Naive thymus-derived CD8-positive, alpha-beta T cell (primary cell): ENCODE measurements at regions not wholly inside any gene's neighbourhood (a gene's known extent, or its start where the extent isn't known, plus 50 kb on each side); places are given as distances from the start of the nearest gene placed in this dataset.
A peak's percentile ranks its signal among the peaks of the same experiment; 100 is the strongest.
"Not testable (repeated sequence)": the region's sequence is repeated elsewhere in the genome, so short reads cannot be mapped to it uniquely, and the experiment has no call there.

Experiments
- ATAC-seq, 2 donors: fragments of 150-1000 bp; cut with Tn5 transposase in 1 of 2; sonication (Bioruptor Pico), chemical (Tn5 transposase) in 1 of 2; 1 replicate in 1 of 2; 2 replicates in 1 of 2; pipeline ENCODE4 v1.10.0; 2021; ENCODE audit warnings: mild to moderate bottlenecking in 2 of 2, moderate library complexity in 2 of 2
- POLR2A ChIA-PET: fragments of 350-600 bp; sonication (Branson Sonifier 250); formaldehyde crosslinking; loops from one replicate; lab custom pipeline; 2021; ENCODE audit warnings: antibody characterized with exemption; lab: Charles Lee
- DNase-seq, 10 donors: peaks; one replicate each; pipeline versions ENCODE4 v3.0.0 to v3.0.0-alpha.2; 2020 to 2022
- H3K27ac Mint-ChIP-seq, 10 donors: one replicate each; pipeline ENCODE4 v1.8.0; 2020 to 2022; ENCODE audit warnings: mild to moderate bottlenecking in 10 of 10, mixed read lengths in 10 of 10, moderate library complexity in 4 of 10, inconsistent platforms in 1 of 10
- H3K27me3 Mint-ChIP-seq, 5 donors: one replicate each; pipeline ENCODE4 v1.8.0; 2021 to 2022; ENCODE audit warnings: mixed read lengths in 5 of 5
- H3K36me3 Mint-ChIP-seq, 3 donors: one replicate each; pipeline ENCODE4 v1.8.0; 2020 to 2022; ENCODE audit warnings: mixed read lengths in 3 of 3, mild to moderate bottlenecking in 2 of 3, inconsistent platforms in 1 of 3
- H3K4me1 Mint-ChIP-seq, 4 donors: one replicate each; pipeline ENCODE4 v1.8.0; 2021 to 2022; ENCODE audit warnings: mixed read lengths in 4 of 4
- H3K4me3 Mint-ChIP-seq, 10 donors: one replicate each; pipeline ENCODE4 v1.8.0; 2020 to 2022; ENCODE audit warnings: mild to moderate bottlenecking in 10 of 10, mixed read lengths in 10 of 10, moderate library complexity in 6 of 10, inconsistent platforms in 1 of 10
- H3K9me3 Mint-ChIP-seq, 9 donors: one replicate each; pipeline ENCODE4 v1.8.0; 2020 to 2022; ENCODE audit warnings: mixed read lengths in 9 of 9, mild to moderate bottlenecking in 3 of 9, inconsistent platforms in 1 of 9, moderate library complexity in 1 of 9

GRCh38 chr21:31586118-31586517 is 73.4 kb upstream of the SOD1 start:
- POLR2A ChIA-PET, result no interaction called here
- Mint-ChIP-seq H3K9me3 (no peaks in the 10 kb centered on the region), H3K27ac (no peak overlapping the region), H3K4me3 (no peak overlapping the region), H3K4me1 (peaks cover 0 to 6% (median 4%) of the 10 kb centered on the region in 4 donors), H3K36me3 (no peaks in the 10 kb centered on the region), H3K27me3 (no peaks in the 10 kb centered on the region)
- DNase-seq, result no peak
- no peak for ATAC-seq

- H3K4me3 Mint-ChIP-seq, ATAC-seq, DNase-seq, H3K4me1 Mint-ChIP-seq, H3K27ac Mint-ChIP-seq, H3K27me3 Mint-ChIP-seq, H3K36me3 Mint-ChIP-seq, H3K9me3 Mint-ChIP-seq: not testable (repeated sequence)
- POLR2A ChIA-PET, result interaction anchor here (0.7 kb wide), 1 partner anchor 422 kb away, joined by 5 read pairs; no protein-coding TSS in a partner anchor
These were observed 75.6 kb upstream of the SOD1 start for GRCh38 chr21:31583937-31584336.

GRCh38 chr21:31583498-31583897 is 76.0 kb upstream of the SOD1 start:
- Mint-ChIP-seq H3K9me3 (no peaks in the 10 kb centered on the region), H3K27me3 (peaks cover 0 to 2% (median 0%) of the 10 kb centered on the region in 5 donors), H3K36me3 (no peaks in the 10 kb centered on the region), H3K27ac (peak overlapping the region in 1 of 10 donors; percentile 5), H3K4me1 (peaks cover 0 to 6% (median 5%) of the 10 kb centered on the region in 4 donors), H3K4me3 (no peak overlapping the region)
- POLR2A ChIA-PET, result interaction anchor here (0.7 kb wide), 1 partner anchor 421 kb away, joined by 5 read pairs; no protein-coding TSS in a partner anchor
- no peak for DNase-seq
- ATAC-seq, result no peak

- POLR2A ChIA-PET, result interaction anchor here (1.3 to 2.0 kb wide), 2 partner anchors 399 to 461 kb away, joined by 4 to 5 read pairs; no protein-coding TSS in a partner anchor
- Mint-ChIP-seq H3K27ac (peak overlapping the region in 1 of 10 donors; percentile 64), H3K9me3 (no peaks in the 10 kb centered on the region), H3K36me3 (no peaks in the 10 kb centered on the region), H3K4me3 (no peak overlapping the region), H3K27me3 (peaks cover 0 to 4% (median 2%) of the 10 kb centered on the region in 5 donors), H3K4me1 (peaks cover 0 to 2% (median 1%) of the 10 kb centered on the region in 4 donors)
- DNase-seq (peak; percentile 47 to 87 (median 70)), ATAC-seq (peak; percentile 76 to 83)
These were observed 78.6 kb upstream of the SOD1 start for GRCh38 chr21:31580866-31581276.

GRCh38 chr21:31577271-31577670 is 82.2 kb upstream of the SOD1 start:
- peaks cover 0 to 11% (median 0%) of the 10 kb centered on the region in 9 donors for H3K9me3 Mint-ChIP-seq
- peak overlapping the region in 3 of 10 donors; percentile 9 to 42 (median 21) for H3K27ac Mint-ChIP-seq
- peaks cover 0 to 2% (median 1%) of the 10 kb centered on the region in 4 donors for H3K4me1 Mint-ChIP-seq
- POLR2A ChIA-PET, result no interaction called here
- peaks cover 0 to 10% (median 0%) of the 10 kb centered on the region in 3 donors for H3K36me3 Mint-ChIP-seq
- H3K4me3 Mint-ChIP-seq, result no peak overlapping the region
- no peak for DNase-seq
- ATAC-seq, result no peak
- H3K27me3 Mint-ChIP-seq, result peaks cover 0 to 4% (median 2%) of the 10 kb centered on the region in 5 donors

- no peak for DNase-seq
- H3K27me3 Mint-ChIP-seq, result peaks cover 0 to 4% (median 2%) of the 10 kb centered on the region in 5 donors
- H3K4me3 Mint-ChIP-seq, result no peak overlapping the region
- H3K9me3 Mint-ChIP-seq, result peaks cover 0 to 11% (median 0%) of the 10 kb centered on the region in 9 donors
- POLR2A ChIA-PET, result no interaction called here
- no peak for ATAC-seq
- peaks cover 0 to 10% (median 0%) of the 10 kb centered on the region in 3 donors for H3K36me3 Mint-ChIP-seq
- peaks cover 0 to 2% (median 1%) of the 10 kb centered on the region in 4 donors for H3K4me1 Mint-ChIP-seq
- H3K27ac Mint-ChIP-seq, result peak overlapping the region in 1 of 10 donors; percentile 18
These were observed 83.1 kb upstream of the SOD1 start for GRCh38 chr21:31576428-31576827.

GRCh38 chr21:31573217-31573616 is 86.3 kb upstream of the SOD1 start:
- H3K27me3 Mint-ChIP-seq, result peaks cover 0 to 4% (median 0%) of the 10 kb centered on the region in 5 donors
- H3K36me3 Mint-ChIP-seq, result peaks cover 0 to 10% (median 0%) of the 10 kb centered on the region in 3 donors
- ATAC-seq (no peak), DNase-seq (no peak)
- H3K9me3 Mint-ChIP-seq, result peaks cover 0 to 11% (median 0%) of the 10 kb centered on the region in 9 donors
- H3K4me1 Mint-ChIP-seq, result peaks cover 0 to 2% (median 0%) of the 10 kb centered on the region in 4 donors
- H3K4me3 Mint-ChIP-seq, result no peak overlapping the region
- POLR2A ChIA-PET, result no interaction called here
- no peak overlapping the region for H3K27ac Mint-ChIP-seq

GRCh38 chr21:31571879-31572278 is 87.6 kb upstream of the SOD1 start:
- H3K36me3 Mint-ChIP-seq, result peaks cover 0 to 10% (median 0%) of the 10 kb centered on the region in 3 donors
- POLR2A ChIA-PET, result interaction anchor here (2.0 kb wide), 1 partner anchor 13 kb away, joined by 7 read pairs; no protein-coding TSS in a partner anchor
- H3K4me3 Mint-ChIP-seq, result no peak overlapping the region
- H3K27ac Mint-ChIP-seq, result no peak overlapping the region
- H3K9me3 Mint-ChIP-seq, result peaks cover 0 to 11% (median 0%) of the 10 kb centered on the region in 9 donors
- peaks cover 0 to 1% (median 0%) of the 10 kb centered on the region in 4 donors for H3K4me1 Mint-ChIP-seq
- ATAC-seq (no peak), DNase-seq (no peak)
- H3K27me3 Mint-ChIP-seq, result no peaks in the 10 kb centered on the region

- no peak for DNase-seq
- Mint-ChIP-seq H3K9me3 (peaks cover 0 to 11% (median 0%) of the 10 kb centered on the region in 9 donors), H3K4me3 (no peak overlapping the region), H3K4me1 (peaks cover 0 to 2% (median 0%) of the 10 kb centered on the region in 4 donors), H3K27me3 (no peaks in the 10 kb centered on the region), H3K27ac (no peak overlapping the region), H3K36me3 (peaks cover 0 to 10% (median 0%) of the 10 kb centered on the region in 3 donors)
- POLR2A ChIA-PET, result interaction anchor here (2.0 kb wide), 1 partner anchor 12 kb away, joined by 7 read pairs; no protein-coding TSS in a partner anchor
- no peak for ATAC-seq
These were observed 88.5 kb upstream of the SOD1 start for GRCh38 chr21:31570824-31571566.

GRCh38 chr21:31566611-31567010 is 92.9 kb upstream of the SOD1 start:
- Mint-ChIP-seq H3K9me3 (no peaks in the 10 kb centered on the region), H3K27ac (peak overlapping the region in 1 of 10 donors; percentile 51), H3K36me3 (no peaks in the 10 kb centered on the region), H3K4me1 (peaks cover 0 to 2% (median 0%) of the 10 kb centered on the region in 4 donors), H3K27me3 (no peaks in the 10 kb centered on the region), H3K4me3 (no peak overlapping the region)
- DNase-seq (no peak), ATAC-seq (no peak)
- POLR2A ChIA-PET, result no interaction called here

- POLR2A ChIA-PET, result no interaction called here
- Mint-ChIP-seq H3K27me3 (no peaks in the 10 kb centered on the region), H3K4me3 (no peak overlapping the region), H3K36me3 (no peaks in the 10 kb centered on the region), H3K4me1 (peaks cover 0 to 2% (median 0%) of the 10 kb centered on the region in 4 donors), H3K27ac (no peak overlapping the region), H3K9me3 (no peaks in the 10 kb centered on the region)
- DNase-seq, result no peak
- ATAC-seq, result no peak
These were observed 93.4 kb upstream of the SOD1 start for GRCh38 chr21:31566064-31566463.

GRCh38 chr21:31564439-31564838 is 95.1 kb upstream of the SOD1 start:
- POLR2A ChIA-PET, result no interaction called here
- Mint-ChIP-seq H3K36me3 (no peaks in the 10 kb centered on the region), H3K27me3 (peaks cover 0 to 1% (median 0%) of the 10 kb centered on the region in 5 donors), H3K4me3 (no peak overlapping the region), H3K4me1 (peaks cover 6 to 12% (median 10%) of the 10 kb centered on the region in 4 donors), H3K27ac (no peak overlapping the region), H3K9me3 (no peaks in the 10 kb centered on the region)
- DNase-seq, result no peak
- ATAC-seq, result no peak

- H3K36me3 Mint-ChIP-seq, result no peaks in the 10 kb centered on the region
- H3K27me3 Mint-ChIP-seq, result peaks cover 3 to 12% (median 8%) of the 10 kb centered on the region in 5 donors
- H3K4me1 Mint-ChIP-seq, result peaks cover 8 to 24% (median 23%) of the 10 kb centered on the region in 4 donors
- H3K27ac Mint-ChIP-seq, result peak overlapping the region in 5 of 10 donors; percentile 32 to 94 (median 68)
- H3K4me3 Mint-ChIP-seq, result peak overlapping the region; percentile 77 to 99 (median 96)
- H3K9me3 Mint-ChIP-seq, result no peaks in the 10 kb centered on the region
- POLR2A ChIA-PET, result interaction anchor here (0.5 to 2.7 kb wide), 2 partner anchors 371 to 428 kb away, joined by 3 to 8 read pairs; no protein-coding TSS in a partner anchor
- ATAC-seq, result no peak
- DNase-seq, result no peak
These were observed 99.0 kb upstream of the SOD1 start for GRCh38 chr21:31560479-31560878.
